ENCODE measurements at regions not wholly inside any gene's neighbourhood (a gene's known extent, or its start where the extent isn't known, plus 50 kb on each side); places are given as distances from the start of the nearest gene placed in this dataset.

DNA sequence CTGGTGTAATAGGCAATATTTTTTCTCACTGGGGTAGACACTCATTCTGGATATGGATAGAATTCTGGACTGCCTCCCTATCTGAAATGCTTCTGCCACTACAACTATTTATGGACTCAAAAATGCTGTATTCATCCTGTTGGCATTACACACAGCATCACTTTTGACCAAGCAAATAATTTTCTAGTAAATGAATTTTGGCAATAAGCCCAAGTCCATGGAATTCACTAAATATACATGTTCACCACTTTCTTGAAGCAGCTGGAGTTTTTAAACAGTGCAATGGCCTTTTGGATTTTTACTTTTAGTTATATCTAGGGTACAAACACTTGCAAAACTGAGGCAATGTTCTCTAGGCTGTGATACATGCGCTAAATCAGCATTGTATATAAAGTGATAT lies 724.9 kb upstream of the EDIL3 start:
- Histone ChIP-seq H3K27ac (ENCODE audit: low read depth, low read length, poor library complexity, severe bottlenecking) (no peak overlapping the region), H3K9me3 (ENCODE audit: low read depth, low read length, poor library complexity, severe bottlenecking) (no peaks in the 10 kb centered on the region), H3K27me3 (replicated peaks; ENCODE audit: insufficient read depth, low read depth, low read length, poor library complexity) (no peaks in the 10 kb centered on the region), H3K36me3 (ENCODE audit: insufficient read depth, low read length, poor library complexity, severe bottlenecking) (no peaks in the 10 kb centered on the region), H3K4me3 (ENCODE audit: low read depth, low read length, poor library complexity, severe bottlenecking) (no peak overlapping the region), H3K4me1 (ENCODE audit: insufficient read depth, low read length, poor library complexity, severe bottlenecking) (no peaks in the 10 kb centered on the region)
- ChIA-PET POLR2A (ENCODE audit: low non-redundant PET) (no interaction called here), CTCF (no interaction called here)
- TF ChIP-seq, protein P1, sequence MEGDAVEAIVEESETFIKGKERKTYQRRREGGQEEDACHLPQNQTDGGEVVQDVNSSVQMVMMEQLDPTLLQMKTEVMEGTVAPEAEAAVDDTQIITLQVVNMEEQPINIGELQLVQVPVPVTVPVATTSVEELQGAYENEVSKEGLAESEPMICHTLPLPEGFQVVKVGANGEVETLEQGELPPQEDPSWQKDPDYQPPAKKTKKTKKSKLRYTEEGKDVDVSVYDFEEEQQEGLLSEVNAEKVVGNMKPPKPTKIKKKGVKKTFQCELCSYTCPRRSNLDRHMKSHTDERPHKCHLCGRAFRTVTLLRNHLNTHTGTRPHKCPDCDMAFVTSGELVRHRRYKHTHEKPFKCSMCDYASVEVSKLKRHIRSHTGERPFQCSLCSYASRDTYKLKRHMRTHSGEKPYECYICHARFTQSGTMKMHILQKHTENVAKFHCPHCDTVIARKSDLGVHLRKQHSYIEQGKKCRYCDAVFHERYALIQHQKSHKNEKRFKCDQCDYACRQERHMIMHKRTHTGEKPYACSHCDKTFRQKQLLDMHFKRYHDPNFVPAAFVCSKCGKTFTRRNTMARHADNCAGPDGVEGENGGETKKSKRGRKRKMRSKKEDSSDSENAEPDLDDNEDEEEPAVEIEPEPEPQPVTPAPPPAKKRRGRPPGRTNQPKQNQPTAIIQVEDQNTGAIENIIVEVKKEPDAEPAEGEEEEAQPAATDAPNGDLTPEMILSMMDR (conservative IDR thresholded peaks at IDR 0.05; ENCODE audit: low read depth, low read length): no peak
- no peak for TF ChIP-seq EZH2 (IDR thresholded peaks at IDR 0.05; ENCODE audit: borderline replicate concordance, low read depth, low read length, poor library complexity, severe bottlenecking)
- no TSS peak for BruUV-seq (replicated peaks)
- intact Hi-C loops (cut with micrococcal nuclease; ENCODE audit: unreplicated experiment): no loop called here
- DNase-seq (ENCODE audit: low spot score): no peak

DNA sequence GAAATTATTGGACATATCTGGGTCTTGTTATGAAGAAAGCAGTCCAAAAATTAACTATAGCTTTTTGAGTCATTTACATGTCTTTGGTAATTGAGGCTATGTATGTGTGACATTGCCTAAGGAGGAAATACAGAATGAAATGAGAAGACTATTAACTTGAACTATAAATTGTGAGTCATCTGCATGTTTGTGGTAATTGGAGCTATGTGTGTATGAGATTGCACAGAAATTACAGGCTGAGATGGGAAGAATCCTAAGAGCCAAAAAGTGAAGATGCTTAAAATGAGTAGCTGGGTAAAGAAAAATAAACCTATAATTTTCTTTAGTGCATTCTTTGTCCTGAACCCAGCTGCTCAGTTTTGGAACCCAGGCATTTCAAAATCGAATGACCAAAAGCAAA lies 747.6 kb upstream of the EDIL3 start:
- intact Hi-C loops (cut with micrococcal nuclease; ENCODE audit: unreplicated experiment): no loop called here
- ChIA-PET POLR2A (ENCODE audit: low non-redundant PET) (no interaction called here), CTCF (no interaction called here)

DNA sequence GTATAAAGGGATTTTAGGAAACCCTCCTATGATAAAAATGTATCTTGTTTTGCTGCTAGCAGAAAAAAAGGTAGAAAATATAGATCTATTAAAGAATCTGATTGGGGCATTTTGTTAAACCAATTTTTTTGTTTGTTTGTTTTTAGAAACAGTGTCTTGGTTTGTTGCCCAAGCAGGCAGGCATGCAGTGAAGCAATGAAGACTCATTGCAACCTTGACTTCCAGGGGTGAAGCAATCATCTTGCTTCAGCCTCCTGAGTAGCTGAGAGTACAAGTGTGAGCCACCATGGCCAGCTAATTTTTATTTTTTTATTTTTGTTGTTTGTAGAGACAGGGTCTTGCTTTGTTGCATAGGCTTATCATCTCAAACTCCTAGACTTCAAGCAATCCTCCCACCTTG lies 755.8 kb upstream of the EDIL3 start:
- intact Hi-C loops (cut with micrococcal nuclease; ENCODE audit: unreplicated experiment): no loop called here
- DNase-seq (ENCODE audit: low spot score): no peak
- Histone ChIP-seq H3K27me3 (replicated peaks; ENCODE audit: insufficient read depth, low read depth, low read length, poor library complexity) (no peaks in the 10 kb centered on the region), H3K27ac (ENCODE audit: low read depth, low read length, poor library complexity, severe bottlenecking) (no peak overlapping the region), H3K4me1 (ENCODE audit: insufficient read depth, low read length, poor library complexity, severe bottlenecking) (no peaks in the 10 kb centered on the region), H3K36me3 (ENCODE audit: insufficient read depth, low read length, poor library complexity, severe bottlenecking) (no peaks in the 10 kb centered on the region), H3K4me3 (ENCODE audit: low read depth, low read length, poor library complexity, severe bottlenecking) (no peak overlapping the region), H3K9me3 (ENCODE audit: low read depth, low read length, poor library complexity, severe bottlenecking) (no peaks in the 10 kb centered on the region)
- no peak for TF ChIP-seq EZH2 (IDR thresholded peaks at IDR 0.05; ENCODE audit: borderline replicate concordance, low read depth, low read length, poor library complexity, severe bottlenecking)
- TF ChIP-seq, protein P1 (conservative IDR thresholded peaks at IDR 0.05; ENCODE audit: low read depth, low read length): no peak
- BruUV-seq (replicated peaks): no TSS peak
- POLR2A ChIA-PET (ENCODE audit: low non-redundant PET): no interaction called here
- CTCF ChIA-PET: no interaction called here

More for the DNA sequence above, 747.6 kb upstream of the EDIL3 start:
- H3K36me3 ChIP-seq (ENCODE audit: insufficient read depth, low read length, poor library complexity, severe bottlenecking): no peaks in the 10 kb centered on the region
- TF ChIP-seq EZH2 (IDR thresholded peaks at IDR 0.05; ENCODE audit: borderline replicate concordance, low read depth, low read length, poor library complexity, severe bottlenecking): no peak
- TF ChIP-seq, protein P1 (conservative IDR thresholded peaks at IDR 0.05; ENCODE audit: low read depth, low read length): no peak
- BruUV-seq (replicated peaks): no TSS peak
- H3K4me3 ChIP-seq (ENCODE audit: low read depth, low read length, poor library complexity, severe bottlenecking): no peak overlapping the region
- H3K9me3 ChIP-seq (ENCODE audit: low read depth, low read length, poor library complexity, severe bottlenecking): no peaks in the 10 kb centered on the region
- no peak overlapping the region for H3K27ac ChIP-seq (ENCODE audit: low read depth, low read length, poor library complexity, severe bottlenecking)
- no peaks in the 10 kb centered on the region for H3K27me3 ChIP-seq (replicated peaks; ENCODE audit: insufficient read depth, low read depth, low read length, poor library complexity)
- no peak for DNase-seq (ENCODE audit: low spot score)
- H3K4me1 ChIP-seq (ENCODE audit: insufficient read depth, low read length, poor library complexity, severe bottlenecking): no peaks in the 10 kb centered on the region

Measured in A673 (cell line).